ENCODE measurements at regions not wholly inside any gene's neighbourhood (a gene's known extent, or its start where the extent isn't known, plus 50 kb on each side); places are given as distances from the start of the nearest gene placed in this dataset.

GRCh38 chr1:4411862-4412261 lies 242.5 kb upstream of the AJAP1 start:
- DNase-seq (ENCODE audit: insufficient read length, low spot score) (no peak), FAIRE-seq (no peak)
- TF ChIP-seq POLR2A (IDR thresholded peaks at IDR 0.05; ENCODE audit: low read depth, low read length): no peak

GRCh38 chr1:4415476-4415875 lies 238.9 kb upstream of the AJAP1 start:
- no peak for FAIRE-seq

GRCh38 chr1:4416189-4416588 lies 238.2 kb upstream of the AJAP1 start:
- DNase-seq (ENCODE audit: insufficient read length, low spot score) (no peak), FAIRE-seq (no peak)
- TF ChIP-seq POLR2A (IDR thresholded peaks at IDR 0.05; ENCODE audit: low read depth, low read length): no peak

More at GRCh38 chr1:4415476-4415875, 238.9 kb upstream of the AJAP1 start:
- DNase-seq (ENCODE audit: insufficient read length, low spot score): no peak
- TF ChIP-seq POLR2A (IDR thresholded peaks at IDR 0.05; ENCODE audit: low read depth, low read length): no peak

GRCh38 chr1:4418021-4418420 lies 236.4 kb upstream of the AJAP1 start:
- FAIRE-seq: no peak
- no peak for TF ChIP-seq POLR2A (IDR thresholded peaks at IDR 0.05; ENCODE audit: low read depth, low read length)
- no peak for DNase-seq (ENCODE audit: insufficient read length, low spot score)

GRCh38 chr1:4421986-4422385 lies 232.4 kb upstream of the AJAP1 start:
- no peak for FAIRE-seq
- no peak for TF ChIP-seq POLR2A (IDR thresholded peaks at IDR 0.05; ENCODE audit: low read depth, low read length)
- no peak for DNase-seq (ENCODE audit: insufficient read length, low spot score)

- no peak for TF ChIP-seq POLR2A (IDR thresholded peaks at IDR 0.05; ENCODE audit: low read depth, low read length)
- DNase-seq (ENCODE audit: insufficient read length, low spot score) (no peak), FAIRE-seq (no peak)
Measured at GRCh38 chr1:4422504-4423289, 231.7 kb upstream of the AJAP1 start.

- no peak for TF ChIP-seq POLR2A (IDR thresholded peaks at IDR 0.05; ENCODE audit: low read depth, low read length)
- no peak for DNase-seq (ENCODE audit: insufficient read length, low spot score)
- no peak for FAIRE-seq
Measured at GRCh38 chr1:4424254-4424653, 230.2 kb upstream of the AJAP1 start.

GRCh38 chr1:4424766-4425165 lies 229.6 kb upstream of the AJAP1 start:
- TF ChIP-seq POLR2A (IDR thresholded peaks at IDR 0.05; ENCODE audit: low read depth, low read length): no peak
- DNase-seq (ENCODE audit: insufficient read length, low spot score) (no peak), FAIRE-seq (no peak)

- DNase-seq (ENCODE audit: insufficient read length, low spot score) (no peak), FAIRE-seq (no peak)
- no peak for TF ChIP-seq POLR2A (IDR thresholded peaks at IDR 0.05; ENCODE audit: low read depth, low read length)
Measured at GRCh38 chr1:4425892-4426291, 228.5 kb upstream of the AJAP1 start.

GRCh38 chr1:4428711-4429110 lies 225.7 kb upstream of the AJAP1 start:
- TF ChIP-seq POLR2A (IDR thresholded peaks at IDR 0.05; ENCODE audit: low read depth, low read length): no peak
- FAIRE-seq: no peak
- DNase-seq (ENCODE audit: insufficient read length, low spot score): no peak

GRCh38 chr1:4430406-4431365 lies 223.7 kb upstream of the AJAP1 start:
- FAIRE-seq (no peak), DNase-seq (ENCODE audit: insufficient read length, low spot score) (no peak)
- no peak for TF ChIP-seq POLR2A (IDR thresholded peaks at IDR 0.05; ENCODE audit: low read depth, low read length)

- no peak for TF ChIP-seq POLR2A (IDR thresholded peaks at IDR 0.05; ENCODE audit: low read depth, low read length)
- DNase-seq (ENCODE audit: insufficient read length, low spot score) (no peak), FAIRE-seq (no peak)
Measured at GRCh38 chr1:4431491-4431890, 222.9 kb upstream of the AJAP1 start.

GRCh38 chr1:4433075-4433474 lies 221.3 kb upstream of the AJAP1 start:
- no peak for FAIRE-seq
- TF ChIP-seq POLR2A (IDR thresholded peaks at IDR 0.05; ENCODE audit: low read depth, low read length): no peak
- no peak for DNase-seq (ENCODE audit: insufficient read length, low spot score)

GRCh38 chr1:4444086-4444485 lies 210.3 kb upstream of the AJAP1 start:
- DNase-seq (ENCODE audit: insufficient read length, low spot score) (no peak), FAIRE-seq (no peak)
- no peak for TF ChIP-seq POLR2A (IDR thresholded peaks at IDR 0.05; ENCODE audit: low read depth, low read length)
